Stimulated activated naive CD4-positive, alpha-beta T cell treated with Interleukin-2 at 50 U/mL for 16 hours (primary cell): ENCODE measurements at regions not wholly inside any gene's neighbourhood (a gene's known extent, or its start where the extent isn't known, plus 50 kb on each side); places are given as distances from the start of the nearest gene placed in this dataset.
"Not testable (repeated sequence)": the region's sequence is repeated elsewhere in the genome, so short reads cannot be mapped to it uniquely, and the experiment has no call there.

Experiments
- DNase-seq: peaks from one replicate; lab custom pipeline; 2025; lab: John Stamatoyannopoulos, UW

DNA sequence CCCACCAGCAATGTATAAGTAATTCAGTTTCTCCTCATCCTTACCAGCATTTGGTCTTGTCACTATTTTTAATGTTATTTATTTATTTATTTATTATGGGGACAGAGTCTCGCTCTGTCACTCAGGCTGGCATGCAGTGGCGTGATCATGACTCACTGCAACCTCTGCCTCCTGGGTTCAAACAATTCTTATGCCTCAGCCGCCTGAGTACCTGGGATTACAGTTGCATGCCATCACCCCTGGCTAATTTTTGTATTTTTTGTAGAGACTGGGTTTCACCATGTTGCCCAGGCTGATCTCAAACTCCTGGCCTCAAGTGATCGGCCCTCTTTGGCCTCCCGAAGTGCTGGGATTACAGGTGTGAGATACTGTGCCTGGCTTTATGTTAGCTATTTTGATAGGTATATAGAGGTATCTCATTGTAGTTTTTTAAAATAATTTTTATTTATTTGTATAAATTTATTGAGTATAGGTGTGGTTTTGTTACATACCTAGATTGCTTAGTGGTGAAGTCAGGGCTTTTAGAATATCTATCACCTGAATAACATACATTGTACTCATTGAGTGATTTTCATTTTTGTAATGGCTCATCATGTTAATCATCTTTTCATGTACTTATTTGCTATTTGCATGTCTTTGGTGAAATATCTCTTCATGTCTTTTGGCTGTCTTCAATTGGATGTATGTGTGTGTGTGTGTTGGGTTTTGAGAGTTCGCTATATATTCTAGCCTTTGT is 53.3 kb downstream of the TANC2 start:
- DNase-seq = no peak

DNA sequence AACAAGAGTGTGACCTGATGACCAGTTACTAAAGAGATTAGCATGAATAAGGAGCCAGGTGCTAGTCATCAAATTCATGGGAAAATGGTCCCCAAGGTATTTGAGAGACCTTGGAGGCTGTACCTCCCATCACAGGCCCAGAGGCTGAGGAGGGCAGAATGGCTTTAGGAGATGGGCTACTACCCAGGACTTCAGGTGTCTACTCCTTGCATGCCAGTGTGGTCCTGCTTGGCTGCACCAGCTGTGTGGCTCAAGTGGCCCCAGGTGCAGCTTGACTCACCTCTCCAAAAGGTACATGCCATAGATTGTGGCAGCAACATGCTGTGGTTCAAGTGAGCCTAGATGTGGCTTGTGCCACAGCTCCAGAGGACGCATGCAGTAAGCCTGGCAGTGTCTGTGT is 56.5 kb downstream of the TANC2 start:
- DNase-seq = no peak

GRCh38 chr17:63023049-63023448 is 57.0 kb downstream of the TANC2 start:
- DNase-seq = no peak

DNA sequence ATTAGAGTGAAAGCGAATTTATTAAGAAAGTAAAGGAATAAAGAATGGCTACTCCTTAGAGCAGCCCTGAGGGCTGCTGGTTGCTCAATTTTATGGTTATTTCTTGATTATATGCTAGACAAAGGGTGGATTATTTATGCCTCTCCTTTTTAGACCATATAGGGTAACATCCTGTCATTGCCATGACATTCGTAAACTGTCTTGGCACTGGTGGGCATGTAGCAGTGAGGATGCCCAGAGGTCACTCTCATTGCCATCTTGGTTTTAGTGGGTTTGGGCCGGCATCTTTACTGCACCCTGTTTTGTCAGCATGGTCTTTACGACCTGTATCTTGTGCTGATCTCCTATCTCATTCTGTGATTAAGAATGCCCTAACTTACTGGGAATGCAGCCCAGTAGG is 58.2 kb downstream of the TANC2 start:
- no peak for DNase-seq

- no peak for DNase-seq
Measured at GRCh38 chr17:63024716-63025115, 58.7 kb downstream of the TANC2 start.

DNA sequence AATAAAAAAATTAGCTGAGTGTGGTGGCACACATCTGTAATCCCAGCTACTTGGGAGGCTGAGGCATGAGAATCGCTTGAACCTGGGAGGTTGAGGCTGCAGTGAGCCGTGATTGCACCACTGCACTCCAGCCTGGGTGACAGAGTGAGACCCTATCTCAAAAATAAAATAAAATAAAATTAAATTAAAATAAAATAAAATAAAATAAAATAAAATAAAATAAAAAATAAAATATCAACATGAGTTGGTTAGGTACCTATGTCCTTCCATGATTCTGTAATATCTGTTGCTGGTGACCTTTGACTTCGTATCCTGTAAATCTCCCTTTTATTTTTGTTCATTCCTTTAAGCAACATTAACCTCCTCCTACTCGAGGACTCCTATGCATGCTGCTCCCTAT is 59.6 kb downstream of the TANC2 start:
- DNase-seq = not testable (repeated sequence)

- DNase-seq = no peak
Measured at GRCh38 chr17:63029541-63029940, 63.5 kb downstream of the TANC2 start.

DNA sequence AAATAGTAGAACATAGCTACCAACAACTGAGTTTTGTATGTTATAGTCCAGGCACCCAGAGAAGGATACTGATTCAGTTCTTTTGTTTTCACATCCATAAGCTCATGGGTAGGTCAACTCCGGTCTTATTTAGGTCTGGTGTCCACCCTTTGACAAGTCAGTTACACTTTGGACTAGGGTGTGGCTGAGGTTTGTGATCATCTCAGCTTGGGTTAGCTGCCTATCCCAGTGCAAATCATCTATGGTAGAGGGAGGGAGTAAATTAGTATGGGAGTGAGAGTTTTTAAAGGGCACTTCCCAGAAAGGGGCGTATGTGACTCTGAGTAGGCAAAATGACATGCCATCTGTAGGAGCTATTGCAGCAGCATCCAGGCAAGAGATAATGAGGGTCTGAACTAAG is 66.1 kb downstream of the TANC2 start:
- no peak for DNase-seq

- DNase-seq = no peak
Measured at GRCh38 chr17:63033142-63033541, 67.1 kb downstream of the TANC2 start.

GRCh38 chr17:63035271-63035670 is 69.2 kb downstream of the TANC2 start:
- DNase-seq = no peak

- DNase-seq = no peak
Measured at GRCh38 chr17:63035695-63036094, 69.7 kb downstream of the TANC2 start.

GRCh38 chr17:63039342-63039741 is 73.3 kb downstream of the TANC2 start:
- no peak for DNase-seq

DNA sequence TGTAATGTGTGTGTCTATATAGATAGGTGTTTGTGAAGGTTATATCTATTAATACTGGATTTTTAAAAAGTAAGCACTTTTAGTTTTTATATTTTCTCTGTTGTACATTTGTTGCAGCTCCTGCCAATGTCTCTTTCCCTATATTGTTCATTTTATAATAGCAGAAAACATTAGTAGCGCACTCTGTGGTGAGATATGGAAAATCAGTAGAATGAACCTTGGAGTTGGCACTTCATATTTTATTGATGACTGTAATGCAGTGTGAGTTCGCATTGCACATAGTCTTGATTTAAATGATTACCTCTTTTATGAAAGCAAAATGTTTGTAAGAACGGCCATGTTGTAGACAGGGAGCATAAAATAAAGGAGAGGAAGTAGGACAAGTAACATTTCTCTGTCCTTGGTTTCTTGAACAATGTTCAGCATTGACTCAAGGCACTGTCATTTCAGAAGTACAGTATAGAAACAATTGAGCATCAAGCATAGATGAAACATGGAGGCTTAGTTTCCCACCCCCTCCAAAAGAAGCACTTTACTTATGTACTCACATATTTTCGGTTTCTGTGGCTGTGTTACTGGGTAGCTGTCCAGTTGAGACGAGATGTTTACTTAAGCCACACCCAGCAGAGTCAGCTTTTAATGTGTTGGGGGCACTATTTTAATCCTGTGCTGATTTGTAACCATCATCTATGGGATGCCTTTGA is 74.0 kb downstream of the TANC2 start:
- DNase-seq = no peak

- no peak for DNase-seq
Measured at GRCh38 chr17:63040816-63041215, 74.8 kb downstream of the TANC2 start.

DNA sequence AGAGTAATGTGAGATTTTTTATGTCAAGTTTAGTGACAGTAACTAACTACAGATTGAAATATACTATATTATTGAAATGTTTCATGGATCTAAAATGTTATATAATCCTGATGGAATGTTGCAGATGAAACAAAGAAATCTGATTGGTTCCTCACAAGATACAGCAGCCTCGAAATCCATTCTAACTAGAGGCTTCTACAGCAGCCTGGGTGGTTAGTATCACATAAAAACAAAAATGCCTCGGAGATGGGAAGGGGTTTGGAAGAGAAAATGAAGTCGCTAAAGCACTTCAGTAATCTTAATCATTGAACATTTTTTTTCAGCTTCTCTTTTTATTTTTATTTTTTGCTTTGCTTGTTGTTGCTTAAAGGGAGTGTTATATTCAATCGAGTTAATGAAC is 75.2 kb downstream of the TANC2 start:
- DNase-seq = no peak

DNA sequence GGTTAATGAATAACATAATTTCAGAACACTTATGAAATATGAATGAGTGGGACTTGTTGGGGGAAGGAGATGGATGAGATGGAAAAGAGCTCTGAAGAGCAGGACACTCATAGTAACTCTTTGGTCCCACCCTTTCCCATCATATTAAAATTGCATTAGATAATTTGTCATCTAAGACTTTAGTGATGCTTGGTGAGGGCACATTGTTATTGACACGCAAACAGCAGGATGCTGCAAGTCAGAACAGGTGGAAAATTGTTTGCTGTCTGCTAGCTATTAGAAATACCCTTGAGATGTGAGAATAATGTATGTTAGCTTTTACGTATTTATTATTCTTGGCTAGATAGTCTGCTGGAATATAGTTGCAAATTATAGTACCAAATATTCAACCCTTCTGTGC is 75.7 kb downstream of the TANC2 start:
- DNase-seq = no peak

DNA sequence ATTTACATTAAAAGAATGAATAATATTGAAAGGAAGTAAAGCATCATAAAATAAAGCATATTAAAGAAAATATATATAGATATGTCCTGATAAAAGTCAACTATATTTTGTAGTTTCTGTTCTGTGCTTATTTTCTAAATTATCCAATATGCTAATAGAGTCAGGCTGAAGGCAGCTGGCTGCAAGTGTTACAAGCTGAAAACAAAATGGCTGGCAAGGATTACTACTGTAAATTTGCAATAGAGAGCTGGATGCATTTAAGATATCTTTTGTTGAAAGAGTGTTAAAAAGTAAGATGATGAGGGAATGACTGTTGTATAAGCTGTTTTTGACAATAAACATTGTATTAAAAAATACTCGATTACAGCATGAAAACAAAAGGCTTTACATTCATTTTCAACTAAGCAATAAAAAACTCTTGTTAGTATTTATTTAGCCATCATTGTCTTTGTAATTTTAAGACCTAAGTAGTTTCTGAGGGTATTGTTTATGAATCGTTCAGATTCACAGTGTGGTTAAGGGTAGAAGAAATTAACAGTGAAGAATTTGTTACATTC is 76.3 kb downstream of the TANC2 start:
- no peak for DNase-seq

DNA sequence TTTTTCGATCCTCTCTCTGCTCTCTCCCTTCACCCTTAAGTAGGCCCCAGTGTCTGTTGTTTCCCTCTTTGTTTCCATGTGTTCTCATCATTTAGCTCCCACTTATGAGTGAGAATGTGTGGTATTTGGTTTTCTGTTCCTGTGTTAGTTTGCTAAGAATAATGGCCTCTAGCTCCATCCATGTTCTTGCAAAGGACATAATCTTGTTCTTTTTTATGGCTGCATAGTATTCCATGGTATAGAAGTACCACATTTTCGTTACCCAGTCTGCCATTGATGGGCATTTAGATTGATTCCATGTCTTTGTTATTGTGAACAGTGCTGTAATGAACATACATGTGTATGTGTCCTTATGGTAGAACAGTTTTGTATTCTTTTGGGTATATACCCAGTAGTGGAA is 91.5 kb downstream of the TANC2 start:
- DNase-seq = not testable (repeated sequence)

DNA sequence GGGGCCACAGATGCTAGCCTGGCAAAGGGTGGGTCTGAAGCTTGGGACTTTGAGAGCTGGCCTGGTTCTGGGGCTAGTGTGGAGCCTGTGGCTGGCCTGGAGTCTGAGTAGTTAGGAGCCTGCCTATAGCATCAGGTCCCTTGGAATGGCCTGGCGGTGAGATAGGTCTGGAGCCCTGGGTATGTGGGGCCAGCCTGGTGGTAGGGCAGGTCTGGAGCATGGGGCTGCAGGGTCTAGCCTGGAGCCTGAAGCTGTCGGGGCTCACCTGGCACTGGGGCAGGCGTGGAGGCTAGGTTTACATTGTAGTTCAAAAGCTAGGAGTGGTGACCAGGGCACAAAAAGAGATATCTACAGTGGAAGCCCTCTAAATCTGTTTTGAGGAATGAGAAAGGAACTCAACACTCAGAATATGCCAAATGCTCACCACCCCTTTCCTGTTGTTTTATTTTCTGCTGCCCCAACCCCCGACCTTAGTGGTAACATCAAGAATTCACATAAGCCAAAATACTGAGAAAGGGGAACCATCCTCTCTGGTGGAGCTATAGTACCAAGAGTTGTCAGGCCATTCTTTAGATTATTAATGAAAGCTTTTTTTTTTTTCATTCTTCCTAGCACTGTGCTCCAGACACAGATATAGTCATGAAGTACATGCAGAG is 100.3 kb downstream of the TANC2 start:
- no peak for DNase-seq

DNA sequence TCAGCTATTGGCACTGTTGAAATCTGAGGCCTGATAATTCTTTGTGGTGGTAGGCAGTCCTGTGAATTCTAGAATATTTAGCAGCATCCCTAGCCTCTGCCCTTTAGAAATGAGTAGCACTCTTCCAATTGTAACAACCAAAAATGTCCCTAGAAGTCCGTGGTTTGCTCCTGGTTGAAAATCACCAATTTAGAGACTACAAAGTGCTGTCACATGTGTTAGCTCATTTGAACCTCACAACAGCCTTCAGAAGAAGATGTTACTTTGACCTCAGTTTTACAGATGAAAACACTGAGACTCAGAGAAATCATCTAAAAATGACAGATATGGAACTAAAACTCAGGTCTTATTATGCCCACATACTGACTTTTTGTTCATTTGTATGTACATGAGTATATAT is 103.2 kb downstream of the TANC2 start:
- DNase-seq = no peak

DNA sequence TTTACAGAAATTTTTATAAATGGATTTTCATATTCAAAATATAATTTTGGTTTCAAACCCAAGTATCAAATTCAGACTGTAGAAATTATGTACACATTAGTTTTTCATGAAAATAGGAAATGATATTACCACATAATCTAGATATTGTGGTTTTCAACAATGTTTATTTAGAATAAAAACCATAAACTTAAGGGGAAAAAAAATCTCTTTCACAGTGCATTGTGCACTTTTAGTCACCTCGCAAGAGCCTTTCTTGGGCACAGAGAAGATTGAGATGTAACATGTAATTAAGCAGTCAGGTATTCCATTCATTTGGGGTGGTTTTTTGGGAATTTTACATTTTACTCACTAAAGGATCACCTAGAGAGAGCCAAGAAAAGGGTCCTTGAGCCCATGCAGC is 104.0 kb downstream of the TANC2 start:
- DNase-seq = no peak

DNA sequence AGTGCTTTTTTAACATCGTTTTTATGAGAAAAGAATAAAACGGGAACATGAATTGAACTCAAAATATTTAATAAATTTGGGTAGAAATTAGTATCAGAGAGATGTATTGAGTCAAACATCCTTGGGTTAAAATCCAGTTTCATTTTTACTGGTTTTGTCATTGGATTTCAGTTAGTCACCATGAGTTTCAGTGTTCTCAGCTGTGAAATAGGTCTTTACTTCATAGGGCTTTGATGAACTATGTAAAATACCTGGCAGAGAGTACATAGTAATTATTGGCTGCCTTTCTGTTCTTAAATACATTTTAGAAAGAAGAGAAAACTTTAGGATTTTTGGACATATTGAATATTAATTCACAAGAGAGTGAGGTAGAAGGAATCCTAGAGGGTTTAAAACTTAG is 105.8 kb downstream of the TANC2 start:
- DNase-seq = no peak

GRCh38 chr17:63075969-63076368 is 109.9 kb downstream of the TANC2 start:
- no peak for DNase-seq
